Mesendoderm (in vitro differentiated cells): ENCODE measurements at regions not wholly inside any gene's neighbourhood (a gene's known extent, or its start where the extent isn't known, plus 50 kb on each side); places are given as distances from the start of the nearest gene placed in this dataset.

Experiments used
- DNase-seq: peaks from one replicate; pipeline ENCODE4 v3.0.0; 2013
- H2AK5ac ChIP-seq: 2 replicates; pipeline ENCODE4 v1.6.1; 2013; ENCODE audit warnings: low read length, inconsistent platforms
- H2BK120ac ChIP-seq: 2 replicates; pipeline ENCODE4 v1.6.1; 2013; ENCODE audit warnings: low read depth, mild to moderate bottlenecking, low read length, moderate library complexity, mixed read lengths
- H2BK15ac ChIP-seq: replicated peaks from 2 replicates; pipeline ENCODE4 v1.6.1; 2013; ENCODE audit warnings: low read depth, mild to moderate bottlenecking, moderate library complexity
- H2BK5ac ChIP-seq: 2 replicates; pipeline ENCODE4 v1.6.1; 2013; ENCODE audit warnings: low read length, inconsistent platforms
- H3K18ac ChIP-seq: 2 replicates; pipeline ENCODE4 v1.6.1; 2013; ENCODE audit warnings: mild to moderate bottlenecking, low read length, mixed read lengths
- H3K23ac ChIP-seq: one replicate; pipeline ENCODE4 v1.6.1; 2013; ENCODE audit warnings: low read length
- H3K27ac ChIP-seq: 2 replicates; pipeline ENCODE4 v1.5.1; 2013; ENCODE audit warnings: low read depth, mild to moderate bottlenecking, inconsistent platforms, low read length, moderate library complexity
- H3K27me3 ChIP-seq: 2 replicates; pipeline ENCODE4 v1.6.1; 2013; ENCODE audit warnings: low read length, control low read depth, mild to moderate bottlenecking, inconsistent platforms; ENCODE audit not compliant: insufficient read depth, poor library complexity
- H3K36me3 ChIP-seq: 2 replicates; pipeline ENCODE4 v1.6.1; 2013; ENCODE audit warnings: low read length, inconsistent platforms; ENCODE audit not compliant: control insufficient read depth, insufficient read depth
- H3K4ac ChIP-seq: one replicate; pipeline ENCODE4 v1.6.1; 2013; ENCODE audit warnings: low read depth, mild to moderate bottlenecking, low read length, moderate library complexity
- H3K4me1 ChIP-seq: 2 replicates; pipeline ENCODE4 v1.6.1; 2013; ENCODE audit warnings: low read depth, low read length, inconsistent platforms; ENCODE audit not compliant: control insufficient read depth
- H3K4me2 ChIP-seq: 2 replicates; pipeline ENCODE4 v1.6.1; 2013; ENCODE audit warnings: low read length
- H3K4me3 ChIP-seq: 2 replicates; pipeline ENCODE4 v1.5.1; 2013; ENCODE audit warnings: mild to moderate bottlenecking, low read length
- H3K56ac ChIP-seq: one replicate; pipeline ENCODE4 v1.6.1; 2013; ENCODE audit warnings: low read length
- H3K79me1 ChIP-seq: 2 replicates; pipeline ENCODE4 v1.6.1; 2013; ENCODE audit warnings: low read length, inconsistent platforms
- H3K79me2 ChIP-seq: 2 replicates; pipeline ENCODE4 v1.6.1; 2013; ENCODE audit warnings: mild to moderate bottlenecking, low read length; ENCODE audit not compliant: control insufficient read depth, insufficient read depth
- H3K9ac ChIP-seq: 2 replicates; pipeline ENCODE4 v1.6.1; 2013; ENCODE audit warnings: low read length, inconsistent platforms
- H4K5ac ChIP-seq: one replicate; pipeline ENCODE4 v1.6.1; 2013; ENCODE audit warnings: low read length
- H4K8ac ChIP-seq: one replicate; pipeline ENCODE4 v1.6.1; 2013; ENCODE audit warnings: low read depth, mild to moderate bottlenecking, control low read depth, low read length, moderate library complexity
- WGBS: extraction: QIAGEN DNeasy Blood & Tissue Kit; methylation state at CpG from one replicate; pipeline ENCODE4 v1.1.7; 2013; ENCODE audit warnings: low lambda C conversion rate, missing lambda C conversion rate; ENCODE audit not compliant: insufficient coverage; ENCODE audit errors: extremely low coverage; 5-methylcytosine and 5-hydroxymethylcytosine counted together

DNA sequence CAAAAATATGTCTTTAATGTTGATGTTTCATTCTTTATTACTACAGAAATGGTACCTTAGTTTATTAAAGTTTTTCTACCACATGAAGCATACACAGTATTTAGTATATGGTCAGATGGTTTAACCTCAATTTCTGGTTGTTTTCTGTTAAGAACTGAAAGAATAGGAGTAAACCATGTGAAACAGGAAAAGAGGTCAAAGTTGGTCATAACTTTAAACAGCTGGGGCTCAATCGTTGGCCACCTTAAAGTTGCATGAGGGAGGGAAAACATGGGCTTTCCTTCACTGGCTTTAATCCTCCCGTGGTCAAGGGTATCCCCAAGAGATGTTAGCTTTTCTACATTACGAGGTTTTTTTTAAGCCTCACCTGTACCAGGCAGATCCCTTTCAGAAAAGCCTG lies 483.3 kb upstream of the ADAMTS5 start:
- Histone ChIP-seq H2BK120ac (no peak overlapping the region), H2BK15ac (no peak overlapping the region), H2BK5ac (no peak overlapping the region), H3K4me1 (no peaks in the 10 kb centered on the region), H3K56ac (no peak overlapping the region), H3K18ac (no peak overlapping the region), H3K79me2 (no peaks in the 10 kb centered on the region), H3K27me3 (no peaks in the 10 kb centered on the region), H3K9ac (no peak overlapping the region), H3K4me3 (no peak overlapping the region), H2AK5ac (no peak overlapping the region), H3K79me1 (no peaks in the 10 kb centered on the region), H4K5ac (no peak overlapping the region), H4K8ac (no peak overlapping the region), H3K4ac (no peak overlapping the region), H3K23ac (no peak overlapping the region), H3K27ac (no peak overlapping the region), H3K4me2 (no peak overlapping the region), H3K36me3 (no peaks in the 10 kb centered on the region)
- no peak for DNase-seq
- no CpG with 5 or more reads among the region's 3 CpGs for WGBS

GRCh38 chr21:27448960-27449359 lies 482.1 kb upstream of the ADAMTS5 start:
- H2BK15ac ChIP-seq = no peak overlapping the region
- H3K9ac ChIP-seq = no peak overlapping the region
- H2BK5ac ChIP-seq = no peak overlapping the region
- H3K4me2 ChIP-seq = no peak overlapping the region
- no peak overlapping the region for H2AK5ac ChIP-seq
- H3K4ac ChIP-seq = no peak overlapping the region
- H2BK120ac ChIP-seq = no peak overlapping the region
- WGBS = no CpG with 5 or more reads among the region's 7 CpGs
- no peak overlapping the region for H3K27ac ChIP-seq
- no peaks in the 10 kb centered on the region for H3K79me2 ChIP-seq
- H3K4me3 ChIP-seq = no peak overlapping the region
- H3K27me3 ChIP-seq = no peaks in the 10 kb centered on the region
- no peak overlapping the region for H3K23ac ChIP-seq
- no peak for DNase-seq
- H4K8ac ChIP-seq = no peak overlapping the region
- no peaks in the 10 kb centered on the region for H3K79me1 ChIP-seq
- H4K5ac ChIP-seq = no peak overlapping the region
- no peak overlapping the region for H3K56ac ChIP-seq
- no peaks in the 10 kb centered on the region for H3K36me3 ChIP-seq
- H3K4me1 ChIP-seq = no peaks in the 10 kb centered on the region
- H3K18ac ChIP-seq = no peak overlapping the region

GRCh38 chr21:27447843-27448242 lies 481.0 kb upstream of the ADAMTS5 start:
- no peak overlapping the region for H3K18ac ChIP-seq
- H3K9ac ChIP-seq = no peak overlapping the region
- H3K27me3 ChIP-seq = no peaks in the 10 kb centered on the region
- H2AK5ac ChIP-seq = no peak overlapping the region
- H3K4me1 ChIP-seq = no peaks in the 10 kb centered on the region
- no peak for DNase-seq
- no peak overlapping the region for H4K8ac ChIP-seq
- no peak overlapping the region for H3K4ac ChIP-seq
- H3K27ac ChIP-seq = no peak overlapping the region
- H3K23ac ChIP-seq = no peak overlapping the region
- no peak overlapping the region for H3K4me2 ChIP-seq
- H3K56ac ChIP-seq = no peak overlapping the region
- H3K4me3 ChIP-seq = no peak overlapping the region
- no peak overlapping the region for H2BK5ac ChIP-seq
- no CpG with 5 or more reads among the region's 1 CpG for WGBS
- H3K79me2 ChIP-seq = no peaks in the 10 kb centered on the region
- no peak overlapping the region for H2BK15ac ChIP-seq
- H2BK120ac ChIP-seq = no peak overlapping the region
- no peaks in the 10 kb centered on the region for H3K36me3 ChIP-seq
- H4K5ac ChIP-seq = no peak overlapping the region
- H3K79me1 ChIP-seq = no peaks in the 10 kb centered on the region

- H3K79me1 ChIP-seq = no peaks in the 10 kb centered on the region
- no peaks in the 10 kb centered on the region for H3K79me2 ChIP-seq
- no peak overlapping the region for H3K56ac ChIP-seq
- no peak overlapping the region for H2BK120ac ChIP-seq
- no peak overlapping the region for H4K5ac ChIP-seq
- no peak for DNase-seq
- H3K27ac ChIP-seq = no peak overlapping the region
- H3K4me2 ChIP-seq = no peak overlapping the region
- no peak overlapping the region for H4K8ac ChIP-seq
- no peak overlapping the region for H3K18ac ChIP-seq
- no peak overlapping the region for H2AK5ac ChIP-seq
- no peaks in the 10 kb centered on the region for H3K4me1 ChIP-seq
- H3K4ac ChIP-seq = no peak overlapping the region
- no peak overlapping the region for H3K9ac ChIP-seq
- H3K27me3 ChIP-seq = no peaks in the 10 kb centered on the region
- no peak overlapping the region for H2BK15ac ChIP-seq
- no peak overlapping the region for H2BK5ac ChIP-seq
- H3K4me3 ChIP-seq = no peak overlapping the region
- no CpG with 5 or more reads among the region's 3 CpGs for WGBS
- no peak overlapping the region for H3K23ac ChIP-seq
- H3K36me3 ChIP-seq = no peaks in the 10 kb centered on the region
Measured at GRCh38 chr21:27429710-27430341, 462.9 kb upstream of the ADAMTS5 start.

GRCh38 chr21:27426196-27426595 lies 459.3 kb upstream of the ADAMTS5 start:
- WGBS = no CpG with 5 or more reads among the region's 1 CpG
- H3K79me1 ChIP-seq = no peaks in the 10 kb centered on the region
- H3K56ac ChIP-seq = no peak overlapping the region
- H2AK5ac ChIP-seq = no peak overlapping the region
- no peak overlapping the region for H4K8ac ChIP-seq
- no peak overlapping the region for H3K18ac ChIP-seq
- H3K4ac ChIP-seq = no peak overlapping the region
- peaks cover 6% of the 10 kb centered on the region for H3K4me1 ChIP-seq
- no peak overlapping the region for H2BK15ac ChIP-seq
- H2BK5ac ChIP-seq = no peak overlapping the region
- H3K4me3 ChIP-seq = no peak overlapping the region
- no peak overlapping the region for H3K9ac ChIP-seq
- H2BK120ac ChIP-seq = no peak overlapping the region
- no peaks in the 10 kb centered on the region for H3K36me3 ChIP-seq
- H3K27ac ChIP-seq = no peak overlapping the region
- no peak overlapping the region for H3K4me2 ChIP-seq
- H3K79me2 ChIP-seq = no peaks in the 10 kb centered on the region
- no peaks in the 10 kb centered on the region for H3K27me3 ChIP-seq
- no peak overlapping the region for H4K5ac ChIP-seq
- no peak for DNase-seq
- H3K23ac ChIP-seq = no peak overlapping the region

GRCh38 chr21:27425574-27425973 lies 458.7 kb upstream of the ADAMTS5 start:
- no peak overlapping the region for H3K4me3 ChIP-seq
- H3K4ac ChIP-seq = no peak overlapping the region
- H4K5ac ChIP-seq = no peak overlapping the region
- H2BK15ac ChIP-seq = no peak overlapping the region
- H2BK5ac ChIP-seq = no peak overlapping the region
- H3K23ac ChIP-seq = no peak overlapping the region
- no CpG with 5 or more reads among the region's 3 CpGs for WGBS
- peaks cover 6% of the 10 kb centered on the region for H3K4me1 ChIP-seq
- DNase-seq = peak; percentile 57
- H3K56ac ChIP-seq = no peak overlapping the region
- no peaks in the 10 kb centered on the region for H3K79me2 ChIP-seq
- no peak overlapping the region for H3K4me2 ChIP-seq
- no peak overlapping the region for H2AK5ac ChIP-seq
- H3K79me1 ChIP-seq = no peaks in the 10 kb centered on the region
- no peak overlapping the region for H3K18ac ChIP-seq
- H2BK120ac ChIP-seq = no peak overlapping the region
- no peak overlapping the region for H3K27ac ChIP-seq
- no peak overlapping the region for H4K8ac ChIP-seq
- H3K36me3 ChIP-seq = no peaks in the 10 kb centered on the region
- H3K9ac ChIP-seq = no peak overlapping the region
- no peaks in the 10 kb centered on the region for H3K27me3 ChIP-seq
